ENCODE measurements at regions not wholly inside any gene's neighbourhood (a gene's known extent, or its start where the extent isn't known, plus 50 kb on each side); places are given as distances from the start of the nearest gene placed in this dataset.

DNA sequence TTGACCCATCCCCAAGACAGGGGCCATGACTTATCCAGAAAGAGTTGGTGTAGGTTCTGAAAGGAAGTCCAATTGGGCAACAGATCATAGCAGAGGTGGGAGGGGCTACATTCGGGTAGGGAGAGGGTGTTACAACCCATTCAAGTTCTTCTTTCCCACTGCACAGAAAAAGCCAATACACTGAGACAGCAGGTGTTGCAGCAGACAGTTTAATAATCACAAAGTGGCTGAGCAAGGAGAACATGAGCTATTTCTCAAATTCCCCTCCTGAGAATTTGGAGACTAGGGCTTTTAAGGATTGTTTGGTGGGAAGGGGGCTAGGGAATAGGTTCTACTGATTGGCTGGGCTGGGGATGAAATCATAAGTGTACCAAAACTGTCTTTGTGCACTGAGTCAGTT is 328.4 kb upstream of the POU3F1 start:
- DNase-seq = no peak

DNA sequence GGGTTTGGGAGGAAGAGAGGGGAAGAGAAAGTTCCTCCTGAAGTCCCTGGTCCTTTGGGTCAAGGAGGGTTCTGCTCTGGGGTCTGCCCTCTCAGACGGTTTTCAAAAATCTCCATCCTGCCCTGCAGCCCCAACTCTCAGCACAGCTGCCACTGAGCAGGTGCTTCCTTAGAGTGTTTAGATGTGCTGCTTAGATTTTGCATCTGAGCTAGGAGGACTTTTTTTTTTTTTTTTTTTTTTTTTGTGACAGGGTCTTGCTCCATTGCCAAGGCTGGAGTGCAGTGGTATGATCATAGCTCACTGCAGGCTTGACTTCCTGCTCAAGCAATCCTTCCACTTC is 324.9 kb upstream of the POU3F1 start:
- no peak for DNase-seq

DNA sequence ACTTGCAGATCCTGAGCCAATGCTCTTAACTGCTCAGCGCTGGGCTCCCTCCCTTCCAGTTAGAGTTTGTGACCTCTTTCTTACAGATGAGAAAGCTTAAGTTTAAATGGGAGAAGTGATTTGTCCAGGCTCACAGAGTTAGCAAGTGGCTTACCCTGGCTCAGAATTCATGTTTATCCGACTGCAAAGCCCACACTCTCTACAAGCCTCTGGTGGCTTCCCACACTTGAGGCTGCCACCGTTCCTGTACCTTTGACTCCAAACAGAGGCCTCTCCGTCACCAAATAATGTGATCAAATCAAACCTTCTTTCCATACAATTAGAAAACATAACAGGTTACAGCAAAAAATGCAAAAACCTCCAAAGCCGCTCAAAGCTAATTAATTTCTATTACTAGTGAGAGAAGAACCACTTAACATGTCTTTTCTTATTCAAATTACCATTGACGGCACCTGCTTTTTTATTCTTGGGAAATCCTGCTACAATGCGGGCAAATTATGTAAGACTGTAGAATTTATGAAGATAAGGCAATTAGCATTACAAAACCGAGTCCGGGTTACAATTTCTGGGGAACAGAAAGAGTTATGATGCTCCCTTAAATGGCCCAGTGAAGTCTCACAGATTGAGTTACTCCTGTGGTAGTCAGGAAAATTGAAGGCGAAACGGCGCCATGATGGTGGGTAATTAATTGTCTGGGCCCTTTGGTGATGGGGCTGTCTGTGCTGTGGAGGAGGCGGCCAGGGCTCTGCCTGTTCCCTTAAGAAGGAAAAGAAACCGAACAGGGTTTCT is 324.3 kb upstream of the POU3F1 start:
- DNase-seq = no peak

- no peak for DNase-seq
Observed at GRCh38 chr1:38365242-38365641, 318.6 kb upstream of the POU3F1 start.

DNA sequence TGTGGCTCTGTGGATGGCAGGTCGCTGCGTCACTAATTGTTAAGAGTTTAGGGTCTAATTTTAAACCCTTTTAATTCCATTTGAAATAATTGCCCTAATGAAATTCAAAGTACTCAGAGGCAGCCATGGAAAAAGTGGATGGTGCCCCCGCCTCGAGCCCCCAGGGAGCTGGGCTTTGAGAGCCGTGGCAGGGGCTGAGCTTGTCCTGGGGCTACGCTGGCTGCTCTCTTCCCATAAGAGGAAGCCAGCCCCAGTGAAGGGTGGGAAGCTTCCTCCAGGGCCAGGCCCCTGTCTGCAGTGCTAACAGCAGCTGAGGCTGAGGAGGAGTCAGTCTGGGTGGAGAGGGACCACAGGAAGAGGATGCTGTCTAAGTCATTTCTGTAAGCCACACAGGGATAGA is 315.0 kb upstream of the POU3F1 start:
- DNase-seq = peak; percentile 1

DNA sequence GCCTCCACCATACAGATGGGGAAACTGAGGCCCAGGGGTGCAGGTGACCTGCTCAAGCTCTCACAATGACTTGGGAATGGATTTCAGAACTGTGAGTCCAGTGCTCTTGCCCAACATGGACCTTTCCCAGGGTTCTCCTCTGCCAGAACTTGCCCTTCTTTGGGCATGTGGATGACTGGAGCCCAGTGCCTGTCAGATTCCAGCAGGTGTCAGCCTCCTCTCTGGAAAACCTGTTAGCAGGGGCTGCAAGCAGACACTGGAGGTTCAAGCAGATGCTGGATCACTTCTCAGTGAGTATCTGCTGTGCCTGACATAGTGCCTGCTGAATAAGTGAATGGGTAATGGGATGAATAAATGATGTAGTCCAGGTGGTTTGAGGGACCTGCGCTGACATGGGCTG is 314.2 kb upstream of the POU3F1 start:
- DNase-seq = no peak

DNA sequence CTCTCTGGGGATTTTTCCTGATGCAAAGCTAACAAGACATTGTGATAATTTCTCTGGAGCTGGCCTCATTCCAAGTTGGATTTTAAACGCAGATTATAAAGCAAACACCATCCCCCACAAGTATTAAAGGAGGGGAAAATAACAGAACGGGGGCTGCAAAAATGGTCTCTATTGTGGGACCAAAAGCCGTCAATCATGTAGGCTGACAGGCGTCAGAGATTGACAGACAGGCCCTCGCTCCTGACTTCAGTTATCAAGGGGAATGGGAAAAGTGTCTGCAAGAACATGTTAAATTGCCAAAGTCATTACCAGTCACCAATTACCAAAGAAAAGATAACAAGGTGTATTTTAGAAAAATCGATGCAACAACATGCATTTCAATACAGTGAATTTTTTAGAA is 307.4 kb upstream of the POU3F1 start:
- no peak for DNase-seq

GRCh38 chr1:38352869-38353268 is 306.3 kb upstream of the POU3F1 start:
- DNase-seq = no peak

GRCh38 chr1:38347446-38348175 is 301.0 kb upstream of the POU3F1 start:
- no peak for DNase-seq

GRCh38 chr1:38344716-38345115 is 298.1 kb upstream of the POU3F1 start:
- no peak for DNase-seq

DNA sequence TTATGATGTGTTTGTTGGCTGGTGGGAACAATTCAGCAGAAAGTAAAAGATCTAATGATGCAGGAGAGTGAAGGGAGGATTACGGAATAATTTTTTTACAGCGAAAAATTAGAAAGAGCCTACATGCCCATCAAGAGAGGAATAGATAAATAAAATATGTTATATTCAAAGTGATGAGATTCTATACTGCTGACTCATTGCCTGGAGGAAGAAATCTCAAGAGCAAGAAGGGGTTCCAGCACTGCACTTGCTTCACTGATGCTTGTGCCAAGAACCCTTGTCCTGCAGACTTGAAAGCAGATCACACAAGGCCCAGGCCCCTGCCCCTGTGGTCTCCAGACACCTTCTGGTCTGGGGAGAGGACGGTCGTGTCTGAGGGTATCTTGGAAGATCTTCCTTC is 295.1 kb upstream of the POU3F1 start:
- DNase-seq = no peak

- no peak for DNase-seq
Observed at GRCh38 chr1:38340409-38340808, 293.8 kb upstream of the POU3F1 start.

GRCh38 chr1:38337711-38338110 is 291.1 kb upstream of the POU3F1 start:
- DNase-seq = no peak

- DNase-seq = no peak
Observed at GRCh38 chr1:38336961-38337360, 290.4 kb upstream of the POU3F1 start.

DNA sequence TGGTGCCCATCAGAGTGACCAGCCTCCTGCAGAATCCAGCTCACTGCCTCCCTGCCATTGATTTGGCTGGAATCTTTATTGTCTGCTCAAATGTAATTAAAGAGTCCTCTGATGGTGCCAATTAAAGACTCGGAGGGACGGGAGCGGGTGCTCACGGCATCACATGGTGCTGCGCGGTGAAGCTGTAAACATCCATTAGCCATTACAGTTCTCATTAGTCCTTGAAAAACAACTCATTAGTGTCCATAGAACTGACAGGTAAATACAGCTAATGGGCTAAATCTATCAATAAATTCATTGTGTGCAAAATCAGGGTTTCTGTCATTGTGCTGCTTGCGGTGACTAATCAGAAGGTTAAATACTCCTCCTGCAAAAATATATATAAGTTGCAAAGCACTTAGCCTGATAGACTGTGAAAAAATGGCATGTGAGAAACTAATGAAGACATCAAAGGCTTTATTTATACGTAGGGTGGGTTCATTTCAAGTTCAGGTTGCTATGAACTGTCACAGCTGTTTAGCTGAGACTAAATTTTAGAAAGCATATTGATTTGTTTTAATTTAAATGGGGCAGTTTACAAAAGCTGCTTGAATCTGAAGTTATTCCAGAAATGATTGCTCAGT is 289.8 kb upstream of the POU3F1 start:
- peak; percentile 92 for DNase-seq

DNA sequence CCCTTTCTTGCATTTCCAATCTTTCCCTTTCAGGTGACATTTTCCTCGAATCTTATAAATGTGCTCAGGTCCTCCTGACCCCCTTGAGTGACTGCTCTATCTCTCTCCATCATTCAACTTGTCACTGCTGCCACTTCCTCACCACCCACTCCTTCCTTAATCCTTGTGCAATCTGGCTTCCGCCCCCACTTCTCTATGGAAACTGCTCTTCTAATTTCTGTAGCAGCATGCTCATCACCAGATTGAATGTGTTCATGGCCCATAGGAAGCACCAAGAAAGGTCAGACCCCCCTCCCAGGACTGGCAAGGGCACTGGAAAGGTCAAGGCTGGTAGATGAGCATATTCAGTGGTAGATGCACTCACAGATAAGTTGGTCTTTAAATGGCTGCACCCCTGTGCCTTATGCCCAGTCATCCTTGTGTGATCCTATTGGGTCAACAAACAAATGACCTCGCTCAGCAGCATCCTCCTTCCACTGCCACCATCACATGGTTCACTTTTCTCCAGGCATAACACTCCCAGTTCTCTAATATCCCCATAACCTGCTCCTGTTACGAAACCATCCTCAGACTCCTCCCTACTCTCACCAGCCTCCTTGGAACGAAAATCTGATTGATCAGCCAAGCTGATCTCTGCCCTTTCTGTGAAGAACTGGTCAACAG is 288.5 kb upstream of the POU3F1 start:
- no peak for DNase-seq

GRCh38 chr1:38332649-38333310 is 286.2 kb upstream of the POU3F1 start:
- no peak for DNase-seq

- no peak for DNase-seq
Observed at GRCh38 chr1:38331496-38332210, 285.1 kb upstream of the POU3F1 start.

DNA sequence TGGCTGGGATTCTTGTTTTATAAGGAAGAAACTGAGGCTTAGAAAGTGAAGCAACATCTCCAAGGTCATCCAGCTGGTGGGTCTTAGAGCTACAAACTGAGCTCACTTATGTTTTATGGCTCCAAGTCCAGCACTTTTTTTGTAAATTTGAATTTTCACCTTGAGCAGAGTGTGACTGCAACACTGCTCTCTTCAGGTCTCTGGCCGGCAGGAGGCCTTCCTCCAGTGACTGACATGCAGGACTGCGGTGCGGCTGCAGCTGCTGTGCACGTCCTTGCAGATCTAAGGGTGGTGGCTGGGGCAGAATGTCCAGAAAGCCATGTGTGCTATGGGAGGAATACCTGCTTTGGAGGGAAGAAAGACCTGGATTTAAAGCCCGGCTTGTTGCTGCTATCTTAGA is 284.2 kb upstream of the POU3F1 start:
- DNase-seq = no peak

- DNase-seq = no peak
Observed at GRCh38 chr1:38329644-38330043, 283.1 kb upstream of the POU3F1 start.

- DNase-seq = no peak
Observed at GRCh38 chr1:38328278-38329035, 281.9 kb upstream of the POU3F1 start.

DNA sequence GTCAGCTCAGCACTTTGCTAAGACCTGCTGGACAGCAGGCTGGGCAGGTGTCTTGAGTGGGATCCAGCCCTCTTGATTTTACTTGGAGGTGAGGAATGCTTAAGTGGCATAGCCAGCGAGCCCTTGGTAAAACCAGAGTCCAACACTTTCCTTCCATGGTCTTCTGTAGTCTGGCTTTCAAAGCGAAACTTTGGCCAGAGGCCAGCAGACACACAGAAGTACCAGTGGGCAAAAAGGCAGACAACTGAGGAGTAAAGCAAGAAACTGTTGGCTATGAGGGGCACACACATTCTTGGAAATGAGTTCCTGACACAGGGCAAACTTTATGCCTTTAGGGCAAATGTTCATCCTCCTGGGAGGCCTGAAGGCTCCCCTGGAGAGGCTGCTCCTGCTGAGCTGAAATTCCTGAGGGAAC is 281.0 kb upstream of the POU3F1 start:
- no peak for DNase-seq

Data from NCI-H1105 treated with DMSO at 0.1 percent for 48 hours (cell line).